K562 (cell line): ENCODE measurements at regions not wholly inside any gene's neighbourhood (a gene's known extent, or its start where the extent isn't known, plus 50 kb on each side); places are given as distances from the start of the nearest gene placed in this dataset.

ENCODE experiments used
- ATAC-seq: fragments of 200-7000 bp; cut with Tn5 transposase; 3 replicates; pipeline ENCODE4 v1.9.1; 2020; ENCODE audit warnings: moderate library complexity
- BruUV-seq: library from RNA; stranded (reverse); fragments of 400-500 nt; replicated peaks from 2 replicates; lab custom pipeline; 2021; lab: Mats Ljungman, UMichigan
- CTCF ChIA-PET: fragments of 300-600 bp; formaldehyde crosslinking; extraction: SDS; loops from one replicate; lab custom pipeline; 2021; ENCODE audit warnings: low intra/inter-chr PET ratio; lab: Yijun Ruan, JAX
- POLR2A ChIA-PET: fragments of 300-600, 350-650 bp; sonication (Branson Sonifier 250); formaldehyde crosslinking; extraction: SDS; loops from one replicate; lab custom pipeline; 2021; ENCODE audit warnings: antibody characterized with exemption, inconsistent platforms; lab: Yijun Ruan, JAX
- DNase-seq, 4 experiments: peaks; one replicate each; pipeline versions ENCODE4 v3.0.0 to v3.0.0-alpha.2; 2011 to 2018; ENCODE audit warnings: low spot score in 3 of 4, mixed read lengths in 3 of 4; ENCODE audit errors: extremely low read depth in 1 of 4
- FAIRE-seq: peaks from 2 replicates; lab custom pipeline; 2011; peaks lifted over from hg19 to GRCh38; lab: Jason Lieb, UNC
- H2AFZ ChIP-seq: 2 replicates; pipeline ENCODE4 v1.6.0; 2011; ENCODE audit warnings: low read depth, low read length, control low read depth, inconsistent platforms
- H3K27ac ChIP-seq: fragments of 200-600 bp; 3 replicates; pipeline ENCODE4 v1.8.0; 2011; ENCODE audit warnings: low read depth, mild to moderate bottlenecking, control low read depth, inconsistent platforms, low read length, moderate library complexity, mixed read lengths; ENCODE audit errors: extremely low read depth
- H3K27me3 ChIP-seq, 2 experiments: fragments of 300-600 bp in 1 of 2; 2 replicates in 1 of 2; 3 replicates in 1 of 2; pipeline versions ENCODE4 v1.6.0 to v1.8.0; 2011; ENCODE audit warnings: inconsistent platforms in 2 of 2, low read length in 2 of 2, mild to moderate bottlenecking in 1 of 2, mixed read lengths in 1 of 2, moderate library complexity in 1 of 2; ENCODE audit not compliant: control insufficient read depth in 2 of 2, insufficient read depth in 2 of 2
- H3K36me3 ChIP-seq: fragments of 300-600 bp; 3 replicates; pipeline ENCODE4 v1.8.0; 2011; ENCODE audit warnings: mild to moderate bottlenecking, low read length, inconsistent platforms; ENCODE audit not compliant: control insufficient read depth, insufficient read depth
- H3K4me1 ChIP-seq, 2 experiments: fragments of 200-600 bp in 1 of 2; replicated peaks in 1 of 2; 2 replicates in 1 of 2; 3 replicates in 1 of 2; pipeline versions ENCODE4 v1.5.1 to v1.8.0; 2011; ENCODE audit warnings: inconsistent platforms in 2 of 2, low read length in 2 of 2, mild to moderate bottlenecking in 1 of 2, mixed read lengths in 1 of 2, moderate library complexity in 1 of 2; ENCODE audit not compliant: control insufficient read depth in 2 of 2, insufficient read depth in 2 of 2
- H3K4me2 ChIP-seq: 2 replicates; pipeline ENCODE4 v1.6.1; 2011; ENCODE audit warnings: low read length, control low read depth, inconsistent platforms, mixed read lengths; ENCODE audit not compliant: insufficient read depth
- H3K4me3 ChIP-seq: fragments of 200-600 bp; sonication (generic), shearing (Covaris generic); 2 replicates; pipeline ENCODE4 v1.5.1; 2016; ENCODE audit warnings: control low read depth, inconsistent platforms
- H3K79me2 ChIP-seq: fragments of 200-600 bp; 3 replicates; pipeline ENCODE4 v1.8.0; 2011; ENCODE audit warnings: low read length, inconsistent platforms; ENCODE audit not compliant: control insufficient read depth, insufficient read depth
- H3K9ac ChIP-seq, 2 experiments: 2 replicates each; pipeline versions ENCODE4 v1.6.0 to v1.6.1; 2011; ENCODE audit warnings: low read depth in 2 of 2, low read length in 2 of 2, control low read depth in 1 of 2, inconsistent platforms in 1 of 2, mild to moderate bottlenecking in 1 of 2, mixed read lengths in 1 of 2; ENCODE audit not compliant: insufficient read depth in 1 of 2
- H3K9me1 ChIP-seq: one replicate; pipeline ENCODE4 v1.6.0; 2011; ENCODE audit warnings: inconsistent platforms, mild to moderate bottlenecking, low read length, moderate library complexity; ENCODE audit not compliant: control insufficient read depth, insufficient read depth
- H3K9me3 ChIP-seq: replicated peaks from 2 replicates; pipeline ENCODE4 v1.5.1; 2011; ENCODE audit warnings: low read depth, low read length, inconsistent platforms; ENCODE audit not compliant: control insufficient read depth, insufficient read depth
- H4K20me1 ChIP-seq: replicated peaks from 2 replicates; pipeline ENCODE4 v1.6.1; 2011; ENCODE audit warnings: low read length, inconsistent platforms, mixed read lengths; ENCODE audit not compliant: control insufficient read depth, insufficient read depth
- BMI1 ChIP-seq: fragments of 150-350 bp; IDR thresholded peaks from 2 replicates; pipeline ENCODE4 v1.6.1; 2014; ENCODE audit warnings: low read length
- PHTF2 ChIP-seq: fragments of 250-450 bp; sonication (Bioruptor Pico); IDR thresholded peaks from 2 replicates; pipeline ENCODE4 v1.5.0; 2021; ENCODE audit warnings: mild to moderate bottlenecking
- VEZF1 ChIP-seq: fragments of 200-800 bp; sonication (Bioruptor generic); IDR thresholded peaks from 2 replicates; pipeline ENCODE4 v1.6.1; 2017; ENCODE audit warnings: missing genetic modification characterization, missing compliant biosample characterization
- WGBS: fragments of 100-300 bp; shearing (Covaris generic); methylation state at CpG from one replicate; pipeline ENCODE4 v1.1.6; 2016; ENCODE audit warnings: low coverage, mixed read lengths; ENCODE audit not compliant: insufficient coverage; ENCODE audit errors: missing lambda C conversion rate; 5-methylcytosine and 5-hydroxymethylcytosine counted together
- in situ Hi-C: fragments of 300-500 bp; cut with MboI; formaldehyde crosslinking; loops from 4 replicates; pipeline ENCODE4 v1.15.0; 2018; ENCODE audit warnings: inconsistent platforms, mixed read lengths
- intact Hi-C: fragments of 100-400 bp; cut with micrococcal nuclease; formaldehyde crosslinking; loops from 2 replicates; pipeline ENCODE4 v1.14.2; 2022

GRCh38 chr12:74408601-74409166 is 129.0 kb upstream of the ATXN7L3B start:
- no peak overlapping the region for H2AFZ ChIP-seq
- DNase-seq (no peak), FAIRE-seq (no peak), ATAC-seq (no peak)
- no peak overlapping the region for H3K4me2 ChIP-seq
- H3K4me3 ChIP-seq = no peak overlapping the region
- no peak overlapping the region for H3K27ac ChIP-seq
- H3K4me1 ChIP-seq = no peaks in the 10 kb centered on the region
- no peaks in the 10 kb centered on the region for H3K36me3 ChIP-seq
- no peaks in the 10 kb centered on the region for H3K79me2 ChIP-seq
- no peaks in the 10 kb centered on the region for H3K9me3 ChIP-seq
- CTCF ChIA-PET = no interaction called here
- H3K9me1 ChIP-seq = no peaks in the 10 kb centered on the region
- POLR2A ChIA-PET = no interaction called here
- in situ Hi-C loops (no loop called here), intact Hi-C loops (no loop called here)
- no peaks in the 10 kb centered on the region for H3K27me3 ChIP-seq
- H3K9ac ChIP-seq = no peak overlapping the region
- TF ChIP-seq VEZF1 (CRISPR knock-in tag) (peak; percentile 54; the same call in 1 of the 2 replicates), BMI1 (no peak), PHTF2 (CRISPR knock-in tag) (no peak)
- no peaks in the 10 kb centered on the region for H4K20me1 ChIP-seq
- WGBS = 0% methylated on average over 2 of the region's 2 CpGs
- no TSS peak for BruUV-seq
